GM18517 (cell line): ENCODE measurements at regions not wholly inside any gene's neighbourhood (a gene's known extent, or its start where the extent isn't known, plus 50 kb on each side); places are given as distances from the start of the nearest gene placed in this dataset.

Experiments used
- ATAC-seq: cut with Tn5 transposase; IDR thresholded peaks from one replicate; pipeline ENCODE4 v1.9.1; 2021; ENCODE audit warnings: mild to moderate bottlenecking, moderate library complexity; ENCODE audit not compliant: unreplicated experiment

- no peak for ATAC-seq
Observed at GRCh38 chr6:170137176-170137891, 153.5 kb downstream of the DLL1 start.

DNA sequence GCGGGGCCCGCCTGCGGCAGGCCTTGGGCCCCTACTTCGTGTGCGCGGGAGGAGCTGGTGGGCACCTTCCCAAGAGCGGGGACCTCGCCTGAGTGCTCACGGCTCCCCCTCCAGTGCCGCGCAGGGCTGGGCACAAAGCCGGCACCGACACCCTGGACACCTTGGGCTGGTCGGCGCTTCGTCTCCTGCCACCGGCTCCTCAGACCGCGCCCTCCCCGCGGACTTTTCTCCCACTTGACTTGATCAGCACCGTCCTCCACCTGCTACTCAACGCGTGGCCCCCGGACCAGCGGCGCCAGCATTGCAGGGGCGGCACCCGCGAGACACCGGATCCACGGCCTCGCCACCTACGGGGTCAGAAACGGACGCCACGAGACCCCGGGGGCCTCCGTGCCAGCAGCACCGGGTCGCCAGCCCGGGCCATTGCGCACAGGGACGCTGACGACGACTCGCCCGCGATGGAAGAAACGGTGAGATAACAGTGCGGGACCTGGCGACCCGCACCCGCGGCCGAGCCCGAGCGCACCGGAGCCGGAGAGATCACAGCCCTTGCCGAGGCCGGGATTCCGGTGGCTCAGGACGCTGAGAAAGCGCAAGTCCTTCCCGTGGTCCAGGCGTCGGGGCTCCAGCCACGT lies 154.2 kb downstream of the DLL1 start:
- no peak for ATAC-seq

DNA sequence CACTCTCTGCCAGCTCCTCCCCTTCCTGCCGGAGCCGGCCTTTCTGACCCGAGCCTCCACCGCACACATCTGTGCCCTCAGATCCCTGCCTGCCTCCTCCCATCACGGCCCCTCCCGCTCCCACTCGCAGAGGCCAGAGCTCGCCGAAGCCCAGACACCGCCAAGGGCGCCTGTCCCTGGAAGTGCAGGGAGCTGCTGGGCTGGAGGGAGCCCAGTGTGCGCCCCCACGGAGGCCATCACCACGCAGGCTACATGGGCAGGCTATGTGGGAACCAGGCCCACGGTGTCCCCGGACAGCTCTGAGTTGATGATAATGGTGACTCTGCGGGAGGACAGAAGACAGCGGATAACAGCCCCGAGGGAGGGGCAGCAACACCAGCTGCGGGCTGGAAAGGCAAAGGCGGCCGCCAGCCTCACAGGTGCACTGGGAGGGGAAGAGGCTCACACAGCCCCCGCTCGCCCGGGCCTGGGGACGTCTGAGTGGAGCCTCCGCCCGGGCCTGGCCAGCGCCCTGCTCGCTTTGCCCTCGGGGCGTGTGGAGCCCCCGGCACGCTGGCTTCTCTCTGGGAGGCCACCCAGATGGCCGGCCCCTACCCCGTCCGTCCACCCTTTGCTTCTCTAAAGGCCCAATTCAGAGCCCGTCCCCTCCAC lies 154.9 kb downstream of the DLL1 start:
- ATAC-seq, result no peak

DNA sequence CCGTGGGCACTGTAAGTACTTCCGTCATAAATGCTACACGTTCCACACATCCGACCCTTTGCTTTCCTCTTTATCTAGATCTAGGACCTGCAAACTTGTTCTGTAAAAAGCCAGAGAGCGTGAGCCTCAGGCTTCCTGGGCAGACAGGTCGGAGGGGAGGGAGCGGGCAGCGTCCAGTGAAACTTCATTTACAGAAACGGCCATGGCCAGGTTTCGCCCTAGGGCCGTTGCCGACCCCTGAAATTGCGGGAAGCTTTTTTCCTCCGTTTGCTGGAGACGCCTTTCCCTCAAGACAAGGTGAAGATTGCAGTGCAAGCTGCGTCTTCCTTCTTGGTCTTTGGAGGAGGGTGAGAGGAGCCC lies 155.4 kb downstream of the DLL1 start:
- ATAC-seq, result no peak

DNA sequence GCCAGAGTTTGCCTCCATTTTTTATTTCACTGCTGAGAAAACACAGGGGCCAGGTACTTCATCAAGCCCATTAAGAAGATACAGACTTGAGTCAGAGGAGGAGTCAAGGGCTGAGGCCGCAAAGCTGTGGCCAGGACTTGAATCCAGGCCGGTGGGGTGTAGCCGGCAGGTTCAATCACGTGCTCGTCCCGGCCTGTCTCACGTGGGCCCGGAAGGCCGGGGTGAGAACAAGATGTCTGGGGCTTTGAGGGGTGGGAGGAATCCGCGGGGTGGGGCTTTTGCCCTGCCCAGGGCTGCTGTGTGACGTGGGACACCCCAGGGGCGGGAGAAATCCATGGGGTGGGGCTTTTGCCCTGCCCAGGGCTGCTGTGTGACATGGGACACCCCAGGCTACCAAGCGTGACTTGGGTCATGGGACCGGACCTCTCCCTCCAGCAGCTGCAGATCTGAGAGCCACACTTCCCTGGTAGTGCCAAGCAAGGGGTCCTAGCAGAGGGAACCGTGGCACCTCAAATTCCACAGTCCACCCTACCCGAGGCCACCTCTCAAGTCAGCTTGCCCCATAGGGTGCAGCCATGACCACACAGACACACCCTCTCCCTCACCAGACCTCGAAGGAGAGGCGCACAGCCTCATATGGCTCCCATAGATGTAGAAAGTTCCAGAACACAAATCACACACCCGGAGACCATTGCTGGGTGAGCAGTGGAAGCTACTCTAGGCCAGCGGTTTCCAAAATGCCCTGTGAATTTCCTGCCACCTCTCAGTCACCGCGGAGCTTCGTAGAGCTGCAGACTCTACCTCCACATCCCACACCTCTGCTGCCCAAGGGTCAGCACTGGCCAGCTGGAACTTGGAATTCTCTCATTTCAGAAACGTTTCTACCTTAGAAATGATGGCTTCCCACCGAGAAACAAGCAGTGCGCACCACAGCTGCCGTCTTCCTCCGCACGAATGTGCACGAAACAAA lies 156.1 kb downstream of the DLL1 start:
- ATAC-seq, result no peak

GRCh38 chr6:170134031-170134470 lies 156.8 kb downstream of the DLL1 start:
- no peak for ATAC-seq

GRCh38 chr6:170132561-170132991 lies 158.3 kb downstream of the DLL1 start:
- no peak for ATAC-seq

GRCh38 chr6:170132011-170132521 lies 158.8 kb downstream of the DLL1 start:
- ATAC-seq, result no peak

DNA sequence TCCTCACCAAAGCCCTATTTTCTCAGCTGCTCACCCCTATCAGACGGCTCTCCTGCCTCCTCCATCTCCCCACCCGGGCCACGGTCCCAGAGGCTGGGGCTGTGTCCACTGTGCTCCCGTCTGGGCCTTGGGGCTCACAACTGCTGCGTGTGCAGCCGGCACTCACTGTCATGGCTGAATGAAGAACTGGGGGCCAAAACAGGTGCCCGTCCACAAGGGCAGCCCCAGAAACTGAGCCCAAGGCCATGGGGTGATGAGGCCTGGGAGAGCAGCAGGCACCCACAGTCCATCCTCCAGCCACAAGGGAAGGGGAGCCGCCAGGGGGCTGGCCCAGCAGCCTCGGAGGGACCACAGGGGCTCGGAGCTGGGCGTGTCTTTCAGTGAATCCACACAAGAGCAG lies 159.5 kb downstream of the DLL1 start:
- ATAC-seq, result no peak

- no peak for ATAC-seq
Observed at GRCh38 chr6:170130771-170131241, 160.1 kb downstream of the DLL1 start.

DNA sequence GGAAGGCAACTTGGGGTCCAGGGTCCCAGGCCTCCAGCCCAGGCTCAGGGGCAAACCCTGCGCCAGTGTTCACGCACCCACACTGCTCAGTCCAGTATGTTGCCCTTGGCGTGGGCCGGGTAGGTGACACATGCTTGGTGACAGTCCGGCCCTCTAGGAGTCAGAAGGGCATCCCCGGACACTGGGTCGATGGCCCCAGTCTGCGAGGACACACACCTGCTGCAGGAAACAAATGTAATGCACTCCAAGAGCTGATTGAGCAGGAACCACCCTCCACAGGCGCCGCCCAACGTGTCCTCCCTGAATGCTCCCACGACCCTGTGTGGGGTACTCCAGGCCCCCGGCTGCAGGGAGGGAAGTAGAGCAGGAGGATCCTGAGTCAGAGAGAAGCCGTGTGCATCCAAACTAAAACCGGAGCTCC lies 160.7 kb downstream of the DLL1 start:
- ATAC-seq, result no peak

- no peak for ATAC-seq
Observed at GRCh38 chr6:170129691-170130171, 161.1 kb downstream of the DLL1 start.

DNA sequence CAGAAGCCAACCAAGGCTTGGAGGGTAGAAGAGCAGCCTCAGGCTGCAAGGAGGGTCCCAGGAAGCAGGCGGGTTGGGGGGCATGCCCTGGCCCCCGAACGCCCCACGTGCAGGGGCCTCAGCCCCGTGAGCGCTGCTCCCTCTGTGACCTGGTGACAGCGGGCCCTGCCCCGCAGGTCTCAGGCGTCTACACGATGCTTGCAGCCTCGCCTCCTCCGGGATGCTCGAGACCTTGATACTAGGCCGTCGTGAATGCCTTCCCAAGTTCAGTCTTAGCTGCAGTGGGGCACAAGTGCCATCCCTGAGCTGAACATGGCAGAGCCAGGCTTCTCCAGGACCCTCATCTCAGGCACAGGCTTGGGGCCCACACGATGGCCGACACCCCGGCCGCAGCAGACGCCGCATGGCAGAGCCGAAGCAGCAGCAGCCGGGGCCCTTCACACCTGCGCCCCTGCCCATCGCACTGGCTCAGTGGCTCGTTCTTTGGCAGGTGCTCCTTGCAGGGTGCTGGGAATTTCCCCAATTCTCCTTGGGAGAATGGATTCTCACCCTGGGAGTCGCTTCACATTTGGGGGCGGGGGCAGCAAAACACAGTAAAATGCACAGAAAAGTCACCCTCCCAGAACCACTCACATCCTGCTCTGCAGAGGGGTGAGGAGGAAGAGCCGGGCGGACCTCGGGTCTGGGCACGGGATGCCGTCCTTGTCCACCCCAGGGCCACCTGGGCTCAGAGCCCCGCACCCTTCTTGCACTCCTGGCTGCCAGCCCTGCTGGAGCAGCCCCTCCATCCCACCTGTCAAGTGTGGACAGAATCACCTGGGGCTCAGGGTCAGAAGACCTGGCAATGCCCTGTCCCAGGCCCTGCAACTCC lies 161.8 kb downstream of the DLL1 start:
- ATAC-seq, result no peak

GRCh38 chr6:170128346-170128745 lies 162.5 kb downstream of the DLL1 start:
- ATAC-seq, result no peak

DNA sequence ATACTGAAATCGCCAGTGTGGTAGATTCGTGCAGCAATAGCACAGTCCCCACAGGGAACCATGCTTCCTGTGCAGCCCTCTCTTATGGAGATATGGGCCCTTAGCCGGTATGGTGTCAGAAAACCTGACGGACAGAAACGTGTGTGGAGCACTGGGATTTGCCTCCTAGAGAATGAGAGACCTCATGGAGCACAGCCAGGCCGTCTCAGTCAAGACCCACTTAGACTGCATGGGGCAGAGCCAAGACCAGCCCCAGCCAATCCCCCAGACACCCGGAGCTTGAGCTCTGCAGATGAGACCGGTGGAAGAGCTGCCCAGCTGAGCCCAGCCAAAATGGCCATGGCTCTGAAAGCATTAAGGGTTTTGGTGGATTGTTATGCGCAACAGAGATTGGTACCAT lies 163.7 kb downstream of the DLL1 start:
- ATAC-seq, result no peak

GRCh38 chr6:170125456-170126300 lies 165.2 kb downstream of the DLL1 start:
- ATAC-seq, result no peak

GRCh38 chr6:170124836-170125235 lies 166.0 kb downstream of the DLL1 start:
- no peak for ATAC-seq

DNA sequence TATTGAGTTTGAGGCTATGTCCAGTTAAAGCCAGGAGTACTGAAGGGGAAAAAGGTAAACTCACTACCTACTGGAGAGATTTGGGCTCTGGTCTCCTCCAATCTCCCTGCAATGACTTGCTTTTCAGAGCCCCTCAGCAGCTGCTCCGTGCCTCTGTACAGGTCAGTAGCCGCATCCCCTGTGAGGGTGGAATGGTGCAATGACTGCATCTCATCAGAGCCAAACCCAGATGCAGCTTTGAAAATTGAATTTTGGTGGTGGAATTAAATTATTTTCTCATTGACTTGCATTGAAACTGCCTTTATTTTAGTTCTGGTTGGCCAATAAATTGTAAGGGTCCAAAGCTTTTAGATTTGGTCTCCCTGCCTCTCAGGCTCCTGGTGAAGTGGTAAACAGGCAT lies 166.7 kb downstream of the DLL1 start:
- no peak for ATAC-seq

- ATAC-seq, result no peak
Observed at GRCh38 chr6:170122651-170123050, 168.2 kb downstream of the DLL1 start.
